Endothelial cell of umbilical vein (primary cell): ENCODE measurements at regions not wholly inside any gene's neighbourhood (a gene's known extent, or its start where the extent isn't known, plus 50 kb on each side); places are given as distances from the start of the nearest gene placed in this dataset.

ENCODE experiments used
- BruUV-seq: library from RNA; stranded (reverse); fragments of 400-500 nt; replicated peaks from 2 replicates; lab custom pipeline; 2021; lab: Mats Ljungman, UMichigan
- CTCF ChIA-PET: fragments of 300-600, 350-600 bp; sonication (Branson Sonifier 250); formaldehyde crosslinking; loops from one replicate; lab custom pipeline; 2021; ENCODE audit warnings: antibody characterized with exemption, inconsistent platforms; lab: Charles Lee
- POLR2A ChIA-PET: fragments of 300-600, 350-600 bp; sonication (Branson Sonifier 250); formaldehyde crosslinking; loops from one replicate; lab custom pipeline; 2021; ENCODE audit warnings: antibody characterized with exemption, inconsistent platforms; lab: Charles Lee
- DNase-seq: peaks from one replicate; pipeline ENCODE4 v3.0.0-alpha.2; 2011; ENCODE audit warnings: low read depth, low spot score
- FAIRE-seq: peaks from 2 replicates; lab custom pipeline; 2011; peaks lifted over from hg19 to GRCh38; lab: Jason Lieb, UNC
- H2AFZ ChIP-seq: 2 replicates; pipeline ENCODE4 v1.6.0; 2012; ENCODE audit warnings: low read depth, low read length, control low read depth, inconsistent platforms
- H3K27ac ChIP-seq: 2 replicates; pipeline ENCODE4 v1.5.1; 2011; ENCODE audit warnings: low read depth, mild to moderate bottlenecking, control low read depth, low read length, moderate library complexity; ENCODE audit not compliant: insufficient read depth
- H3K27me3 ChIP-seq, 2 experiments: 2 replicates each; pipeline versions ENCODE4 v1.6.0 to v1.6.1; 2011; ENCODE audit warnings: low read length in 2 of 2, mixed read lengths in 1 of 2; ENCODE audit not compliant: control insufficient read depth in 2 of 2, insufficient read depth in 2 of 2
- H3K36me3 ChIP-seq, 2 experiments: 2 replicates in 1 of 2; 3 replicates in 1 of 2; pipeline ENCODE4 v1.5.1; 2011; ENCODE audit warnings: low read length in 2 of 2, mild to moderate bottlenecking in 1 of 2, moderate library complexity in 1 of 2; ENCODE audit not compliant: control insufficient read depth in 2 of 2, insufficient read depth in 2 of 2; ENCODE audit errors: extremely low read depth in 1 of 2
- H3K4me1 ChIP-seq: 3 replicates; pipeline ENCODE4 v1.5.1; 2011; ENCODE audit warnings: mild to moderate bottlenecking, low read length; ENCODE audit not compliant: control insufficient read depth, insufficient read depth; ENCODE audit errors: extremely low read depth
- H3K4me2 ChIP-seq: 2 replicates; pipeline ENCODE4 v1.6.1; 2011; ENCODE audit warnings: low read length, control low read depth, mixed read lengths; ENCODE audit not compliant: insufficient read depth
- H3K4me3 ChIP-seq, 3 experiments: fragments of 200-600 bp in 1 of 3; sonication (generic), shearing (Covaris generic) in 1 of 3; replicated peaks in 1 of 3; 2 replicates each; pipeline ENCODE4 v1.5.1; 2011 to 2016; ENCODE audit warnings: control low read depth in 3 of 3, low read length in 3 of 3, mild to moderate bottlenecking in 2 of 3, inconsistent platforms in 1 of 3, low read depth in 1 of 3, moderate library complexity in 1 of 3; ENCODE audit not compliant: insufficient read depth in 1 of 3
- H3K79me2 ChIP-seq: 2 replicates; pipeline ENCODE4 v1.6.0; 2012; ENCODE audit warnings: low read length, inconsistent platforms; ENCODE audit not compliant: control insufficient read depth, insufficient read depth
- H3K9ac ChIP-seq: replicated peaks from 2 replicates; pipeline ENCODE3; 2011; ENCODE audit warnings: low read length, control low read depth; ENCODE audit not compliant: insufficient read depth; ENCODE audit errors: extremely low read depth
- H3K9me1 ChIP-seq: replicated peaks from 3 replicates; pipeline ENCODE4 v1.6.0; 2011; ENCODE audit warnings: mild to moderate bottlenecking, low read length; ENCODE audit not compliant: control insufficient read depth, insufficient read depth; ENCODE audit errors: extremely low read depth
- H3K9me3 ChIP-seq: replicated peaks from 2 replicates; pipeline ENCODE4 v1.5.1; 2012; ENCODE audit warnings: low read length, inconsistent platforms; ENCODE audit not compliant: control insufficient read depth, insufficient read depth
- H4K20me1 ChIP-seq: replicated peaks from 2 replicates; pipeline ENCODE3; 2011; ENCODE audit warnings: mild to moderate bottlenecking, low read length; ENCODE audit not compliant: control insufficient read depth, insufficient read depth; ENCODE audit errors: extremely low read depth
- EZH2 ChIP-seq: IDR thresholded peaks from 2 replicates; pipeline ENCODE4 v1.6.1; 2012; ENCODE audit warnings: borderline replicate concordance, low read depth, mild to moderate bottlenecking, moderate library complexity, low read length, inconsistent platforms; ENCODE audit not compliant: severe bottlenecking
- FOS ChIP-seq: IDR thresholded peaks from 2 replicates; pipeline ENCODE4 v1.6.1; 2011; ENCODE audit warnings: mild to moderate bottlenecking, low read length, moderate library complexity, borderline replicate concordance; ENCODE audit not compliant: insufficient read depth
- GATA2 ChIP-seq: IDR thresholded peaks from 2 replicates; pipeline ENCODE4 v1.7.0; 2011; ENCODE audit warnings: low read depth, mild to moderate bottlenecking, moderate library complexity, mixed read lengths, low read length; ENCODE audit not compliant: insufficient read length, insufficient read depth
- JUN ChIP-seq: IDR thresholded peaks from 2 replicates; pipeline ENCODE4 v1.6.1; 2011; ENCODE audit warnings: borderline replicate concordance, low read depth; ENCODE audit not compliant: insufficient read length, insufficient read depth
- MAX ChIP-seq: IDR thresholded peaks from 2 replicates; pipeline ENCODE4 v1.6.1; 2011; ENCODE audit not compliant: insufficient read depth, insufficient read length
- MYC ChIP-seq: IDR thresholded peaks from one replicate; pipeline ENCODE4 v1.6.1; 2011; ENCODE audit warnings: mild to moderate bottlenecking, low read depth, low read length
- POLR2A ChIP-seq: IDR thresholded peaks from 2 replicates; pipeline ENCODE4 v1.6.1; 2012; ENCODE audit warnings: low read depth, mild to moderate bottlenecking, control low read depth, low read length
- POLR2AphosphoS5 ChIP-seq: IDR thresholded peaks from 2 replicates; pipeline ENCODE4 v1.6.1; 2012; ENCODE audit warnings: low read depth, mild to moderate bottlenecking, control low read depth, low read length, moderate library complexity; ENCODE audit not compliant: insufficient read depth
- dilution Hi-C: fragments of 300-500 bp; cut with MboI; formaldehyde crosslinking; loops from one replicate; pipeline ENCODE4 v1.15.0; 2019; ENCODE audit warnings: low sequenced_read_pairs; ENCODE audit not compliant: extremely low pct_ligation_motif_present
- intact Hi-C: fragments of 100-400 bp; cut with micrococcal nuclease; formaldehyde crosslinking; loops from one replicate; pipeline ENCODE4 v1.10.0; 2022
- TF ChIP-seq, protein P1 (sequence below), 2 donors: IDR thresholded peaks; 1 replicate in 1 of 2; 2 replicates in 1 of 2; pipeline ENCODE4 v1.5.1; 2011; ENCODE audit warnings: low read length in 2 of 2, mild to moderate bottlenecking in 2 of 2, moderate library complexity in 2 of 2, control low read depth in 1 of 2, inconsistent platforms in 1 of 2, low read depth in 1 of 2; ENCODE audit not compliant: insufficient read depth in 1 of 2; ENCODE audit errors: extremely low read depth in 1 of 2

DNA sequence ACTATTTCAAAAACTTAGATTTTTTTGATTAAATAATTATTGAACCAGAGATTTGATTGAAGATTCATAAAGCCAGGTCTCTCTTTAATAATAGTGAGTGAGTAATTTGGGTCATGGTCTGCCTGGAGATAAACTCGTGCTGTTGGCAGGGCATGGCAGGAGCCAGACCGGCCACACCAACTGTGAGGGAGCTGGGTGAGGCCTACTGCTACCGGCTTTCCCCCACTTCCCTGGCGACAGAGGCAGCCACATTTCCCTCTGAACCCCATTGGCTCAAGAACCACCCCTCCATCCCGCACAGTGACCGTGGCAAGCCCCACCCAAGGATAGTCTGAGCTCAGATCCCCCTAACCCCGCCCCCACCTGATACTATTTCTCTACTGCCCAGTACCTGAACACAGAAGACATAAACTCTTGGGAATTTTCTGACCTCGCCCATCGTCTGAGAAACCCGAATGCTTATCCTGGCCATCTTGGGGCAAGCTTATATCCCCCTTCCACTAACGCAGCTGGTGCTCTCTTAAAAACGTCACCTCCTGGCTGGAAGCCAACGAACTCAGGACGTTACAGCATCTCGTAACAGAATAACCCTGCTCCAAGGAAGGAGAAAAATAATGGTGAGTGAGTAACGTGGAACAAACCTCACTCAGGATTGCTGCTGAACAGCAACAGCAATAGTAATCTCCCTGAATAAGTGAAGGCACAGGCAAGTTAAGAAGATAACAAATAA lies 627.6 kb upstream of the PCDH9 start:
- no peak for TF ChIP-seq GATA2
- no peak for TF ChIP-seq EZH2
- TF ChIP-seq POLR2AphosphoS5 = no peak
- no peak for TF ChIP-seq MYC
- no peak for TF ChIP-seq POLR2A
- TF ChIP-seq, protein P1, sequence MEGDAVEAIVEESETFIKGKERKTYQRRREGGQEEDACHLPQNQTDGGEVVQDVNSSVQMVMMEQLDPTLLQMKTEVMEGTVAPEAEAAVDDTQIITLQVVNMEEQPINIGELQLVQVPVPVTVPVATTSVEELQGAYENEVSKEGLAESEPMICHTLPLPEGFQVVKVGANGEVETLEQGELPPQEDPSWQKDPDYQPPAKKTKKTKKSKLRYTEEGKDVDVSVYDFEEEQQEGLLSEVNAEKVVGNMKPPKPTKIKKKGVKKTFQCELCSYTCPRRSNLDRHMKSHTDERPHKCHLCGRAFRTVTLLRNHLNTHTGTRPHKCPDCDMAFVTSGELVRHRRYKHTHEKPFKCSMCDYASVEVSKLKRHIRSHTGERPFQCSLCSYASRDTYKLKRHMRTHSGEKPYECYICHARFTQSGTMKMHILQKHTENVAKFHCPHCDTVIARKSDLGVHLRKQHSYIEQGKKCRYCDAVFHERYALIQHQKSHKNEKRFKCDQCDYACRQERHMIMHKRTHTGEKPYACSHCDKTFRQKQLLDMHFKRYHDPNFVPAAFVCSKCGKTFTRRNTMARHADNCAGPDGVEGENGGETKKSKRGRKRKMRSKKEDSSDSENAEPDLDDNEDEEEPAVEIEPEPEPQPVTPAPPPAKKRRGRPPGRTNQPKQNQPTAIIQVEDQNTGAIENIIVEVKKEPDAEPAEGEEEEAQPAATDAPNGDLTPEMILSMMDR (IDR thresholded peaks at IDR 0.05; ENCODE audit: extremely low read depth in 1 of 2, insufficient read depth in 1 of 2, low read depth in 1 of 2, low read length in 2 of 2) = no peak
- no peak for TF ChIP-seq MAX
- TF ChIP-seq FOS = no peak
- no peak for TF ChIP-seq JUN
- Histone ChIP-seq H3K79me2 (no peaks in the 10 kb centered on the region), H3K4me3 (no peak overlapping the region), H2AFZ (no peak overlapping the region), H3K4me1 (no peaks in the 10 kb centered on the region), H3K9me1 (no peaks in the 10 kb centered on the region), H3K9me3 (no peaks in the 10 kb centered on the region), H3K27ac (no peak overlapping the region), H3K4me2 (no peak overlapping the region), H3K9ac (no peak overlapping the region), H4K20me1 (no peaks in the 10 kb centered on the region), H3K27me3 (no peaks in the 10 kb centered on the region), H3K36me3 (no peaks in the 10 kb centered on the region)
- CTCF ChIA-PET = no interaction called here
- no peak for FAIRE-seq
- intact Hi-C loops = no loop called here
- POLR2A ChIA-PET = no interaction called here
- no TSS peak for BruUV-seq
- dilution Hi-C loops = no loop called here
- no peak for DNase-seq
